Testis (tissue), 2 donors: ENCODE measurements at regions not wholly inside any gene's neighbourhood (a gene's known extent, or its start where the extent isn't known, plus 50 kb on each side); places are given as distances from the start of the nearest gene placed in this dataset.

Source experiments
- POLR2A ChIP-seq: fragments of 450-650 bp; IDR thresholded peaks from one replicate; pipeline ENCODE4 v1.6.1; 2017; ENCODE audit warnings: antibody characterized with exemption, mild to moderate bottlenecking, moderate library complexity
- TF ChIP-seq, protein P1 (sequence below), 3 experiments: fragments of 450-650 bp in 2 of 3; fragments of 200-600 bp in 1 of 3; sonication (generic) in 1 of 3; IDR thresholded peaks; one replicate each; pipeline ENCODE4 v1.5.1; 2016 to 2019; ENCODE audit warnings: antibody characterized with exemption in 3 of 3, mild to moderate bottlenecking in 2 of 3, moderate library complexity in 1 of 3

DNA sequence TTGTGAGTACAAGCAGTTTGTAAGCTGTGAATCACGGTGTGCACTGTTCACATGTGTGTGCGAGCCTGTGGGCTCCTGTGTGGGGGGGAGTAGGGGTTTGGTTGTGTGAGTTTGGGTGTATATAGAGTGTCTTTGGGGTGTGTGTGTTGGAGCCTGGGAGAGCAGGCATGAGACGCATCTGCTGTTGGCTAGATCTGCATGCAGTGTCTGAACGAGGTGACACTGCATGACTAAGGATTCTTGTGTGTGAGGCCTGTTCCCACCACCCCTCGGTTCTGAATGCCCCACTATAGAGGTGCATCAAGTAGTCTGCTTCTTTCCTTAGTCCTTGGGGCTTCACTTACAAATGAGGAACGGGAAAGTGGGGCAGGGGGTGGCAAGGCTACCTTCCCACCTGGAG lies 68.4 kb downstream of the MAGEF1 start:
- TF ChIP-seq, protein P1, sequence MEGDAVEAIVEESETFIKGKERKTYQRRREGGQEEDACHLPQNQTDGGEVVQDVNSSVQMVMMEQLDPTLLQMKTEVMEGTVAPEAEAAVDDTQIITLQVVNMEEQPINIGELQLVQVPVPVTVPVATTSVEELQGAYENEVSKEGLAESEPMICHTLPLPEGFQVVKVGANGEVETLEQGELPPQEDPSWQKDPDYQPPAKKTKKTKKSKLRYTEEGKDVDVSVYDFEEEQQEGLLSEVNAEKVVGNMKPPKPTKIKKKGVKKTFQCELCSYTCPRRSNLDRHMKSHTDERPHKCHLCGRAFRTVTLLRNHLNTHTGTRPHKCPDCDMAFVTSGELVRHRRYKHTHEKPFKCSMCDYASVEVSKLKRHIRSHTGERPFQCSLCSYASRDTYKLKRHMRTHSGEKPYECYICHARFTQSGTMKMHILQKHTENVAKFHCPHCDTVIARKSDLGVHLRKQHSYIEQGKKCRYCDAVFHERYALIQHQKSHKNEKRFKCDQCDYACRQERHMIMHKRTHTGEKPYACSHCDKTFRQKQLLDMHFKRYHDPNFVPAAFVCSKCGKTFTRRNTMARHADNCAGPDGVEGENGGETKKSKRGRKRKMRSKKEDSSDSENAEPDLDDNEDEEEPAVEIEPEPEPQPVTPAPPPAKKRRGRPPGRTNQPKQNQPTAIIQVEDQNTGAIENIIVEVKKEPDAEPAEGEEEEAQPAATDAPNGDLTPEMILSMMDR (IDR thresholded peaks at IDR 0.05), result no peak
- TF ChIP-seq POLR2A, result no peak
